ENCODE measurements at regions not wholly inside any gene's neighbourhood (a gene's known extent, or its start where the extent isn't known, plus 50 kb on each side); places are given as distances from the start of the nearest gene placed in this dataset.

DNA sequence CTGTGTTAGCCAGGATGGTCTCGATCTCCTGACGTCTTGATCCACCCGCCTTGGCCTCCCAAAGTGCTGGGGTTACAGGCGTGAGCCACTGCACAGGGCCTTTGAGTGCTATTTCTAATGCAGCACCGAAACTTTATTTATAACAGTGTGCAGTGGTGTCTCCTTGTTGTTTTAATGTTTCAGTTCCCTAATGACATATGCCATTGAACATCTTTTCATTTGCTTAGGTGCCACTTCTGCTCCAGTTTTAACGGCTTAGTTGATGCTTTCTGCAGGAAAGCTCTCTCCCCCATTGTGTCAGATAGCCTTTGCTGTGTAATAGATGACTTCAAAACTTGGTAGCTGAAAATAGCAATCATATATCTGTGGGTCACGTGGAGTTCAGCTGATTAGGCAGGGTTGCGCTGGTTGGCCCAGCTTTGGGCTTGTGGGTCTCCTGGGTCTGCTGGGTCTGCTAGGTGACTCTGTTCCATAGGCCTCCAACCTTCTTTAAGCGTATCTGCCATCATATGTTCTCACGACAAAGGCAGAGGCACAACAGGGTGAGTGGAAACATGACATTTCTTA, 76.4 kb upstream of the SHISA3 start:
- DNase-seq (ENCODE audit: low read depth, low spot score): peak; percentile 58
- H3K9me3 ChIP-seq (replicated peaks; ENCODE audit: control insufficient read depth, insufficient read depth, low read length): peaks cover 7% of the 10 kb centered on the region; the same call in 2 of the 3 replicates
- no peaks in the 10 kb centered on the region for H3K36me3 ChIP-seq (ENCODE audit: control insufficient read depth in 2 of 2, insufficient read depth in 2 of 2, low read length in 1 of 2)
- WGBS (ENCODE audit: insufficient coverage, insufficient replicate concordance, low lambda C conversion rate, missing lambda C conversion rate): 32% methylated on average over 10 of the region's 10 CpGs
- intact Hi-C loops (cut with micrococcal nuclease; ENCODE audit: unreplicated experiment): no loop called here
- H3K79me2 ChIP-seq (ENCODE audit: control insufficient read depth, insufficient read depth, low read length): no peaks in the 10 kb centered on the region
- no peak for FAIRE-seq
- H3K27me3 ChIP-seq (replicated peaks in 1 of 2; ENCODE audit: control insufficient read depth in 2 of 2, insufficient read depth in 2 of 2, low read length in 1 of 2): no peaks in the 10 kb centered on the region
- ChIA-PET POLR2A (no interaction called here), RAD21 (ENCODE audit: unreplicated experiment) (no interaction called here), SMC1A (ENCODE audit: uncharacterized antibody, unreplicated experiment) (interaction anchor here (0.5 kb wide), 1 partner anchor 624 kb away, joined by 3 read pairs; no protein-coding TSS in a partner anchor), CTCF (no interaction called here)
- in situ Hi-C loops (cut with MboI): no loop called here
- H3K9ac ChIP-seq (ENCODE audit: control insufficient read depth, insufficient read depth, low read length): no peak overlapping the region
- BruUV-seq (replicated peaks): no TSS peak
- H3K4me1 ChIP-seq (ENCODE audit: control insufficient read depth, insufficient read depth, low read length): peaks cover 5% of the 10 kb centered on the region
- H3K4me3 ChIP-seq: no peak overlapping the region
- H2AFZ ChIP-seq (ENCODE audit: control insufficient read depth, low read depth, low read length): peak overlapping the region; percentile 13; the same call in 1 of the 2 replicates
- H3K27ac ChIP-seq (ENCODE audit: control insufficient read depth, insufficient read depth): no peak overlapping the region
- no peaks in the 10 kb centered on the region for H4K20me1 ChIP-seq (ENCODE audit: control insufficient read depth, insufficient read depth)
- no peak overlapping the region; the same call in 1 of the 2 replicates for H3K4me2 ChIP-seq (ENCODE audit: control insufficient read depth, insufficient read depth)
- ATAC-seq: peak; percentile 89
- TF ChIP-seq TCF12 (IDR thresholded peaks at IDR 0.05; ENCODE audit: low read depth, low read length): no peak
- TF ChIP-seq DPF2 (IDR thresholded peaks at IDR 0.05): no peak
- peak; percentile 37; the same call in 1 of the 2 replicates for TF ChIP-seq RUNX3 (IDR thresholded peaks at IDR 0.05; ENCODE audit: low read length)
- TF ChIP-seq YBX1 (IDR thresholded peaks at IDR 0.05): no peak
- TF ChIP-seq NKRF (conservative IDR thresholded peaks at IDR 0.05): 0 out of 2 replicates have a peak, but pooled peaks have one; percentile 29
- TF ChIP-seq PML (IDR thresholded peaks at IDR 0.05; ENCODE audit: low read length): no peak
- TF ChIP-seq CREB1 (IDR thresholded peaks at IDR 0.05; ENCODE audit: low read depth): peak; percentile 68
- no peak for TF ChIP-seq ZNF592 (IDR thresholded peaks at IDR 0.05)
- no peak for TF ChIP-seq RELA (IDR thresholded peaks at IDR 0.05; ENCODE audit: borderline replicate concordance, partially characterized antibody)
- TF ChIP-seq FOS (IDR thresholded peaks at IDR 0.05; ENCODE audit: borderline replicate concordance, extremely low read depth, insufficient read length): no peak
- TF ChIP-seq PAX5 (IDR thresholded peaks at IDR 0.05; ENCODE audit: borderline replicate concordance, low read depth, low read length): no peak
- no peak for TF ChIP-seq TBL1XR1 (IDR thresholded peaks at IDR 0.05; ENCODE audit: low read depth, low read length)
- TF ChIP-seq MAX (IDR thresholded peaks at IDR 0.05; ENCODE audit: low read depth, low read length): no peak
- TF ChIP-seq, protein P1, sequence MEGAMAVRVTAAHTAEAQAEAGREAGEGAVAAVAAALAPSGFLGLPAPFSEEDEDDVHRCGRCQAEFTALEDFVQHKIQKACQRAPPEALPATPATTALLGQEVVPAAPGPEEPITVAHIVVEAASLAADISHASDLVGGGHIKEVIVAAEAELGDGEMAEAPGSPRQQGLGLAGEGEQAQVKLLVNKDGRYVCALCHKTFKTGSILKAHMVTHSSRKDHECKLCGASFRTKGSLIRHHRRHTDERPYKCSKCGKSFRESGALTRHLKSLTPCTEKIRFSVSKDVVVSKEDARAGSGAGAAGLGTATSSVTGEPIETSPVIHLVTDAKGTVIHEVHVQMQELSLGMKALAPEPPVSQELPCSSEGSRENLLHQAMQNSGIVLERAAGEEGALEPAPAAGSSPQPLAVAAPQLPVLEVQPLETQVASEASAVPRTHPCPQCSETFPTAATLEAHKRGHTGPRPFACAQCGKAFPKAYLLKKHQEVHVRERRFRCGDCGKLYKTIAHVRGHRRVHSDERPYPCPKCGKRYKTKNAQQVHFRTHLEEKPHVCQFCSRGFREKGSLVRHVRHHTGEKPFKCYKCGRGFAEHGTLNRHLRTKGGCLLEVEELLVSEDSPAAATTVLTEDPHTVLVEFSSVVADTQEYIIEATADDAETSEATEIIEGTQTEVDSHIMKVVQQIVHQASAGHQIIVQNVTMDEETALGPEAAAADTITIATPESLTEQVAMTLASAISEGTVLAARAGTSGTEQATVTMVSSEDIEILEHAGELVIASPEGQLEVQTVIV (IDR thresholded peaks at IDR 0.05; ENCODE audit: borderline replicate concordance, partially characterized antibody): no peak
- no peak for TF ChIP-seq SREBF1 (IDR thresholded peaks at IDR 0.05; ENCODE audit: low read length)
- TF ChIP-seq STAT3 (IDR thresholded peaks at IDR 0.05; ENCODE audit: low read depth, low read length): no peak
- no peak for TF ChIP-seq ATF7 (IDR thresholded peaks at IDR 0.05; ENCODE audit: low read depth)
- TF ChIP-seq SIN3A (IDR thresholded peaks at IDR 0.05; ENCODE audit: low read depth, low read length): no peak
